ENCODE measurements at regions not wholly inside any gene's neighbourhood (a gene's known extent, or its start where the extent isn't known, plus 50 kb on each side); places are given as distances from the start of the nearest gene placed in this dataset.
A peak's percentile ranks its signal among the peaks of the same experiment; 100 is the strongest.
"Not testable (repeated sequence)": the region's sequence is repeated elsewhere in the genome, so short reads cannot be mapped to it uniquely, and the experiment has no call there.

DNA sequence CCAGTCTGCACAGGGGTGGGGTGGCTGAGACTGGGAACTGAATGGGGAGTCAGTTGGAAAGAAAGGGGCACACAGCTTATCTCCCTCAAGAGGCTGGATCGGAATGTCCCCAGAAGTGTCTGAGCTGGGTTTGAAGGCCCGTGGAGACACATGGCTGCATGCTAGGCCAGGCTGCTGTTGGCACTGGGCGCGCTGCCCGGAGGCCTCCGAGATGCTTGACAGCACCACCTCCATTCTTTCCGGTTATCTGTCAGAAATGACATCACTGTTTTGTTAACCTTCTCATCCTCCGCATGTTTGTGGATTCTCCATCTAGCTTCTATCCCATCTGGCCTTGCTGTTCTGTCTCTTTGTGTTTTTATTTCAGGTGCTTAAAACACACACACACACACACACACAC is 85.5 kb downstream of the APIP start:
- DNase-seq (ENCODE audit: insufficient read length, low spot score) = no peak
- TF ChIP-seq POU2F2 (IDR thresholded peaks at IDR 0.05; ENCODE audit: low read depth, low read length) (no peak), TAF1 (IDR thresholded peaks at IDR 0.05; ENCODE audit: low read depth, low read length) (no peak), PAX5 (IDR thresholded peaks at IDR 0.05; ENCODE audit: insufficient read depth, low read length, severe bottlenecking) (no peak), POLR2A (IDR thresholded peaks at IDR 0.05; ENCODE audit: low read depth, low read length) (no peak), SPI1 (IDR thresholded peaks at IDR 0.05; ENCODE audit: low read depth, low read length) (no peak), POLR2AphosphoS5 (IDR thresholded peaks at IDR 0.05; ENCODE audit: low read depth, low read length) (no peak)
- FAIRE-seq = no peak

DNA sequence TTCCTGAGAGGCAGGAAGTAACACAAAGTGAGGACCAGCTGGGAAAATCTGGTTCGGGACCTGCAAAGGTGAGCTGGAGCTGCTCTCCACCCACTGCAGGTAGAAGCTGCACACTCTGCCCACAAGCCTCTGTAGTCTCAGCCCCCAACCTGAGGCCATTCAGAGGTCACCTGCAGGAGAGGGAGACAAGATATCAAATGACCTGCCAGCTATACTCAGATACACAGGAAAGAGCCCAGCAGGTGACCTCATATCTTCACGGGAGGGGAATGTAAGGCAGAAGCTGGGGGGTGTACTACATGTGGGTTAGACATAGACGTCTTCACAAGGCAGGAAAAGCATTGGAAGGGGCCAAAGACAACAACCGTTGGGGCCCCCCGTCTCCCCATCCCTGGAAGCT is 86.1 kb downstream of the APIP start:
- FAIRE-seq = no peak
- TF ChIP-seq POLR2AphosphoS5 (IDR thresholded peaks at IDR 0.05; ENCODE audit: low read depth, low read length) (no peak), SPI1 (IDR thresholded peaks at IDR 0.05; ENCODE audit: low read depth, low read length) (no peak), TAF1 (IDR thresholded peaks at IDR 0.05; ENCODE audit: low read depth, low read length) (no peak), PAX5 (IDR thresholded peaks at IDR 0.05; ENCODE audit: insufficient read depth, low read length, severe bottlenecking) (no peak)
- no peak for DNase-seq (ENCODE audit: insufficient read length, low spot score)

DNA sequence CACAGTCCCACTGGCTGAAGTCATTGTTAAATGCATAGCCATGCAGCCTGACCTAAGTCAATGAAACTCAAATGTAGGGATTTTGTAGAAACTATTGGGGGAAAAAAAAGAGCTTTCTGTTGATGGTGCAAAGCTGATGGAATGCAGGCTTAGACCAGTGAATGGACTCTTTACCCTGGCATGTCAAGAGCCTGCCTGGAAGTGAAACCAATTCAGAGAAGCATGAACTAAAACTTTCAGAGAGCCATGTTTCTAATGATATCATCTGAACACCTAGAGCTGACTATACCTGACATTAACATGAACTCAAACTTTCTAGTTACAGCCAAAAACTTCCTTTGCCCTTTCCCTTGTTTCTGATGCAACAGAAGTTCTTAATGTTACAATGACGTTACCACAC is 89.0 kb downstream of the APIP start:
- TF ChIP-seq POU2F2 (IDR thresholded peaks at IDR 0.05; ENCODE audit: low read depth, low read length) (no peak), TAF1 (IDR thresholded peaks at IDR 0.05; ENCODE audit: low read depth, low read length) (no peak), SPI1 (IDR thresholded peaks at IDR 0.05; ENCODE audit: low read depth, low read length) (peak; percentile 86), POLR2A (IDR thresholded peaks at IDR 0.05; ENCODE audit: low read depth, low read length) (no peak), POLR2AphosphoS5 (IDR thresholded peaks at IDR 0.05; ENCODE audit: low read depth, low read length) (no peak)
- FAIRE-seq (peak; percentile 84), DNase-seq (ENCODE audit: insufficient read length, low spot score) (no peak)

- TF ChIP-seq POU2F2 (IDR thresholded peaks at IDR 0.05; ENCODE audit: low read depth, low read length) (no peak), TAF1 (IDR thresholded peaks at IDR 0.05; ENCODE audit: low read depth, low read length) (no peak), POLR2A (IDR thresholded peaks at IDR 0.05; ENCODE audit: low read depth, low read length) (no peak), SPI1 (IDR thresholded peaks at IDR 0.05; ENCODE audit: low read depth, low read length) (no peak), PAX5 (IDR thresholded peaks at IDR 0.05; ENCODE audit: insufficient read depth, low read length, severe bottlenecking) (no peak), POLR2AphosphoS5 (IDR thresholded peaks at IDR 0.05; ENCODE audit: low read depth, low read length) (no peak)
- DNase-seq (ENCODE audit: insufficient read length, low spot score) (no peak), FAIRE-seq (no peak)
Observed at GRCh38 chr11:34826384-34826726, 89.8 kb downstream of the APIP start.

DNA sequence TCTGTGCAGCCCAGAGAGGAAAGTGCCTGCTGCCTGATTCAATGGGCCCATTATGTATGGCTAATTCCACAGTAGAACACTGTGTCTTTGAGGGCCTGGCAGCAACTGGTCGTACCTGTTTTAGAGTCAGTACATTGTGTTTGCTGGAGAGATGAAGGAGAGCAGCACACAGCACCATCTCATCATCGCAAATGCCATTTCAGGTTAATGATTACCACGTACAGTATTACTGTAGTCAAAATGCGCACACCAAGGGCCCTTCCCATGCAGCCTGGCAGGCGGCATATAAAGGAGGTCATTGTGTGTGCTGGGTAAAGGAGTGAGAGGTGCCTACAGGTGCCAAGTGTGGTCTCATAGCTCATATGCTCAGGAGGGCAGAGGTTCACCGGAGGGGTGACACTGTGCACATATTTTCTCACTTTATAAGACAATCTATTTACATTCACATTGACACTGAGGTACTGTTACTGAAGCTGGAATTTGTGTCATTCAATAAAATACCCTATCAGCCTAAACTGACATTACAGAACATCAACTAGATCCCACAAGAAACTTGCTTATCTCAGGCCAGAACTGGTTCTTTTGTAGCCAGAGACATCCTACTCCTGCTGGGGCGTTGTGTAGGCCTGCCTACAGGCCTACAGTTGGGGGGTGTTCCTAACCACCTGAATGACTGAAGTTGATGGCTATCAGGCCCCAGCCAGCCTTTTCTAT is 90.4 kb downstream of the APIP start:
- no peak for FAIRE-seq
- no peak for DNase-seq (ENCODE audit: insufficient read length, low spot score)
- no peak for TF ChIP-seq SPI1 (IDR thresholded peaks at IDR 0.05; ENCODE audit: low read depth, low read length)
- no peak for TF ChIP-seq POLR2A (IDR thresholded peaks at IDR 0.05; ENCODE audit: low read depth, low read length)
- no peak for TF ChIP-seq TAF1 (IDR thresholded peaks at IDR 0.05; ENCODE audit: low read depth, low read length)
- TF ChIP-seq PAX5 (IDR thresholded peaks at IDR 0.05; ENCODE audit: insufficient read depth, low read length, severe bottlenecking) = no peak
- no peak for TF ChIP-seq POLR2AphosphoS5 (IDR thresholded peaks at IDR 0.05; ENCODE audit: low read depth, low read length)
- no peak for TF ChIP-seq POU2F2 (IDR thresholded peaks at IDR 0.05; ENCODE audit: low read depth, low read length)

GRCh38 chr11:34825315-34825669 is 90.9 kb downstream of the APIP start:
- TF ChIP-seq PAX5 (IDR thresholded peaks at IDR 0.05; ENCODE audit: insufficient read depth, low read length, severe bottlenecking) (no peak), POU2F2 (IDR thresholded peaks at IDR 0.05; ENCODE audit: low read depth, low read length) (no peak), POLR2AphosphoS5 (IDR thresholded peaks at IDR 0.05; ENCODE audit: low read depth, low read length) (no peak), POLR2A (IDR thresholded peaks at IDR 0.05; ENCODE audit: low read depth, low read length) (no peak), TAF1 (IDR thresholded peaks at IDR 0.05; ENCODE audit: low read depth, low read length) (no peak), SPI1 (IDR thresholded peaks at IDR 0.05; ENCODE audit: low read depth, low read length) (no peak)
- FAIRE-seq (no peak), DNase-seq (ENCODE audit: insufficient read length, low spot score) (no peak)

DNA sequence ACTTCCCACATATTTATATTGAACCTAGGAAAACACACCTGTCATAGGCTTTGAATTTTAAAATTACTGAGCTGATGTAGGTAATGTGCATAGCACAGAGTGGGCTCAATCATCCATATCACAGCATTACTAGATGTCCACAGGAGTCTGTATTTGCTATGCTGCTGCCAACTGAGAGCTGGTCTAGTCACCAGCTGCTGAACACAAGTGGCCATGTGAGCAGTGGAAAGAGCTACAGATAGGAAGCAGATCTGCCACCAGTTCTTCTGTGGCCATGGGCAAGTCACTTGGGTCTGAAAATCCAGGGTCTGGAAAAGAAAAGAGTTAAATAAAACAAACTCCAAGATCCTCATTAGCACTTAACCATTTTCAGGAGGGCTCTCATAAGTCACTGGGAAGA is 91.8 kb downstream of the APIP start:
- FAIRE-seq (no peak), DNase-seq (ENCODE audit: insufficient read length, low spot score) (no peak)
- TF ChIP-seq TAF1 (IDR thresholded peaks at IDR 0.05; ENCODE audit: low read depth, low read length) (no peak), POLR2A (IDR thresholded peaks at IDR 0.05; ENCODE audit: low read depth, low read length) (no peak)

- TF ChIP-seq PAX5 (IDR thresholded peaks at IDR 0.05; ENCODE audit: insufficient read depth, low read length, severe bottlenecking) = no peak
- no peak for TF ChIP-seq POLR2A (IDR thresholded peaks at IDR 0.05; ENCODE audit: low read depth, low read length)
- TF ChIP-seq POLR2AphosphoS5 (IDR thresholded peaks at IDR 0.05; ENCODE audit: low read depth, low read length) = no peak
- TF ChIP-seq POU2F2 (IDR thresholded peaks at IDR 0.05; ENCODE audit: low read depth, low read length) = no peak
- no peak for TF ChIP-seq SPI1 (IDR thresholded peaks at IDR 0.05; ENCODE audit: low read depth, low read length)
- TF ChIP-seq TAF1 (IDR thresholded peaks at IDR 0.05; ENCODE audit: low read depth, low read length) = no peak
- DNase-seq (ENCODE audit: insufficient read length, low spot score) = no peak
- no peak for FAIRE-seq
Observed at GRCh38 chr11:34823639-34824038, 92.5 kb downstream of the APIP start.

GRCh38 chr11:34823197-34823596 is 93.0 kb downstream of the APIP start:
- TF ChIP-seq TAF1 (IDR thresholded peaks at IDR 0.05; ENCODE audit: low read depth, low read length) (no peak), PAX5 (IDR thresholded peaks at IDR 0.05; ENCODE audit: insufficient read depth, low read length, severe bottlenecking) (no peak), SPI1 (IDR thresholded peaks at IDR 0.05; ENCODE audit: low read depth, low read length) (no peak), POLR2A (IDR thresholded peaks at IDR 0.05; ENCODE audit: low read depth, low read length) (no peak)
- FAIRE-seq (no peak), DNase-seq (ENCODE audit: insufficient read length, low spot score) (no peak)

DNA sequence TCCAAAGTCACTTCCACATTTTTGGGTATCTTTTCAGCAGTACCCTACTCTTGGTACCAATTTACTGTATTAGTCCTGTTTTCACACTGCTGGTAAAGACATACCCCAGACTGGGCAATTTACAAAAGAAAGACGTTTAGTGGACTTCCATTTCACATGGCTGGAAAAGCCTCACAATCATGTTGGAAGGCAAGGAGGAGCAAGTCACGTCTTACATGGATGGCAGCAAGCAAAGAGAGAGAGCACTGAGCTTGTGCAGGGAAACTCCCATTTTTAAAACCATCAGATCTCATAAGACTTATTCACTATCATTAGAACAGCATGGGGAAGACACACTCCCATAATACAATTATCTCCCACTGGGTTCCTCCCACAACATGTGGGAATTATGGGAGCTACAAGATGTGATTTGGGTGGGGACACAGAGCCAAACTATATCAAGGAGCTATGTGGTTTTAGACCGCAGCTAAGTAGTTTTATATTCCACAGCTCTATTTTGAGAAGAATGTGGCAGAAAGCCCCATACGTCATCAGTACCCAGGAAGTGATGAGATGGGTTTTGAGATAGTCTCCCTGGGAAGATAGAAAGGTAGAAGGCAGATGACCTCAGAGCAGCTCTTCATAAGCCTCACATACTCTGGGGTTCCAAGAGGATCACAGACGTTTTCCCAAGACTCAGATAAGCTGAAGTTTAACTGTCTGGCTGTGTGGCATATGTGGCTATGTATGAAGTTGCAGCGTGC is 96.3 kb downstream of the APIP start:
- FAIRE-seq = no peak
- no peak for DNase-seq (ENCODE audit: insufficient read length, low spot score)
- TF ChIP-seq SPI1 (IDR thresholded peaks at IDR 0.05; ENCODE audit: low read depth, low read length) = no peak
- TF ChIP-seq PAX5 (IDR thresholded peaks at IDR 0.05; ENCODE audit: insufficient read depth, low read length, severe bottlenecking) = no peak
- TF ChIP-seq POLR2A (IDR thresholded peaks at IDR 0.05; ENCODE audit: low read depth, low read length) = no peak
- TF ChIP-seq TAF1 (IDR thresholded peaks at IDR 0.05; ENCODE audit: low read depth, low read length) = no peak
- TF ChIP-seq POU2F2 (IDR thresholded peaks at IDR 0.05; ENCODE audit: low read depth, low read length) = no peak
- TF ChIP-seq POLR2AphosphoS5 (IDR thresholded peaks at IDR 0.05; ENCODE audit: low read depth, low read length) = no peak

GRCh38 chr11:34817812-34818211 is 98.4 kb downstream of the APIP start:
- FAIRE-seq; DNase-seq (ENCODE audit: insufficient read length, low spot score): not testable (repeated sequence)
